Retinal pigment epithelial cell (primary cell): ENCODE measurements at regions not wholly inside any gene's neighbourhood (a gene's known extent, or its start where the extent isn't known, plus 50 kb on each side); places are given as distances from the start of the nearest gene placed in this dataset.
A peak's percentile ranks its signal among the peaks of the same experiment; 100 is the strongest.

Source experiments
- DNase-seq: peaks from one replicate; pipeline ENCODE4 v3.0.0-alpha.2; 2010; ENCODE audit warnings: low read depth
- H3K4me3 ChIP-seq: 2 replicates; pipeline ENCODE4 v1.5.1; 2011; ENCODE audit warnings: mild to moderate bottlenecking, low read length, control low read depth, moderate library complexity
- TF ChIP-seq, protein P1 (sequence below): conservative IDR thresholded peaks from 2 replicates; pipeline ENCODE4 v1.5.1; 2011; ENCODE audit warnings: low read depth, low read length, control low read depth, inconsistent platforms

DNA sequence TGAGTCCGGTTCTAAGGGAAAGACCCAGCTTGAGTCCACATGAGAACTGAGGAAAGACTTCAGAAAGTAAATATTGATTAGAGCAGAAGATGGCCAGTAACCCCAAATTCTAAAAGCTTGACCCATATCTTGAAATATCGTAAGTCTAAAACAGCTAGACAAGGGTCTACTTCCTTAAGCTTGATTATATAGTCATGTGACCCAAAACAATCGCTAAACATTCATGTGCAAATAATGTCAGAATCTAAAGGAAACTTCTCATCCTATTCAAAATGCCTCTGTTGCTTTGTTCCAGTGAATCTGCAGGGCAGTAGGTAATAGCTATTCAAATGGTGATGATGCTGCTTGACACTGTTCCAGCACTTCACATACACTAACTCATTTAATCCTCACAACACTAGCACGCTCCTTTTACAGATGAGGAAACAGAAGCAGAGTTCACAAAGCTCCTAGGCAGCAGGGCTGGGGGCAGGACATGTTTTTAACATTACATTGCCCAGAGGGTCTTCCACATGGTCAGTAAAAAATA, 52.6 kb downstream of the TCF20 start:
- peak; percentile 3 for DNase-seq
- H3K4me3 ChIP-seq: no peak overlapping the region
- TF ChIP-seq, protein P1, sequence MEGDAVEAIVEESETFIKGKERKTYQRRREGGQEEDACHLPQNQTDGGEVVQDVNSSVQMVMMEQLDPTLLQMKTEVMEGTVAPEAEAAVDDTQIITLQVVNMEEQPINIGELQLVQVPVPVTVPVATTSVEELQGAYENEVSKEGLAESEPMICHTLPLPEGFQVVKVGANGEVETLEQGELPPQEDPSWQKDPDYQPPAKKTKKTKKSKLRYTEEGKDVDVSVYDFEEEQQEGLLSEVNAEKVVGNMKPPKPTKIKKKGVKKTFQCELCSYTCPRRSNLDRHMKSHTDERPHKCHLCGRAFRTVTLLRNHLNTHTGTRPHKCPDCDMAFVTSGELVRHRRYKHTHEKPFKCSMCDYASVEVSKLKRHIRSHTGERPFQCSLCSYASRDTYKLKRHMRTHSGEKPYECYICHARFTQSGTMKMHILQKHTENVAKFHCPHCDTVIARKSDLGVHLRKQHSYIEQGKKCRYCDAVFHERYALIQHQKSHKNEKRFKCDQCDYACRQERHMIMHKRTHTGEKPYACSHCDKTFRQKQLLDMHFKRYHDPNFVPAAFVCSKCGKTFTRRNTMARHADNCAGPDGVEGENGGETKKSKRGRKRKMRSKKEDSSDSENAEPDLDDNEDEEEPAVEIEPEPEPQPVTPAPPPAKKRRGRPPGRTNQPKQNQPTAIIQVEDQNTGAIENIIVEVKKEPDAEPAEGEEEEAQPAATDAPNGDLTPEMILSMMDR: no peak

DNA sequence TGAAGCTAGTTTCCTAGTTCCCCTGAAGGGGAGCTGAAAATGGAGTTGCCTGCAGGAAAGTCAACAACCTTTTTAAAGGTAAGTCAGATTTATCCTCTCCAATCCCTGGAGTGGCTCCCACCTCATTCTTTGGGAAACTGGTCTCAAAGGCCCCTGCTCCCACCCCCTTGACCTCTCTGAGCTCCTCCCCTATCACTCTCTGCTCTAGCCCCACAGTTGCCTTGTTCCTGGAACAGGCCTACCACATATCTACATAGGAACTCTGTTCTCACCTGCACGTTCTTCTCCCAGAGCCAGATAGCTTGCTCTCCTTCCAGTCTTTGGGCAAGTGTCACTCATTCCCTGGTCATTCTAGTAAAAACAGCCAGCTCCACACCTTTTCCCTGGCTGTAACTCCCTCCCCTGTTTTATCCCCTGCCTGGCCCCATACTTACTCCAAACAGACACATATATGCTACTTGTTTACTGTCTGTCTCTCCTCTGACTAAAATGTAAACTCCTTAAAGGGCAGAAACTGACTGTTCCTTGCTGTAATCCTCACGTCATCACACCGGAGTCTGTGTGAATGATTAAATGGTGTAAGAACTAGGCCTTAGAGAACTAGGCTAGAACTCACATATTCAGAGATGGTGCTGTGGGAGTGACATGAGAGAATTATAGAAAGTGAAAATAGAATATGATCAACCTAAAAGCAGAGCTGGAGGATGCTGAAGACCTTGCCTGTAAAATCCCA, 53.3 kb downstream of the TCF20 start:
- TF ChIP-seq, protein P1: no peak
- peak; percentile 5 for DNase-seq
- no peak overlapping the region for H3K4me3 ChIP-seq

- DNase-seq: no peak
- H3K4me3 ChIP-seq: no peak overlapping the region
- TF ChIP-seq, protein P1: no peak
These were observed 55.6 kb downstream of the TCF20 start for GRCh38 chr22:42214633-42215415.

- H3K4me3 ChIP-seq: no peak overlapping the region
- TF ChIP-seq, protein P1: no peak
- no peak for DNase-seq
These were observed 62.1 kb downstream of the TCF20 start for GRCh38 chr22:42208362-42208761.

DNA sequence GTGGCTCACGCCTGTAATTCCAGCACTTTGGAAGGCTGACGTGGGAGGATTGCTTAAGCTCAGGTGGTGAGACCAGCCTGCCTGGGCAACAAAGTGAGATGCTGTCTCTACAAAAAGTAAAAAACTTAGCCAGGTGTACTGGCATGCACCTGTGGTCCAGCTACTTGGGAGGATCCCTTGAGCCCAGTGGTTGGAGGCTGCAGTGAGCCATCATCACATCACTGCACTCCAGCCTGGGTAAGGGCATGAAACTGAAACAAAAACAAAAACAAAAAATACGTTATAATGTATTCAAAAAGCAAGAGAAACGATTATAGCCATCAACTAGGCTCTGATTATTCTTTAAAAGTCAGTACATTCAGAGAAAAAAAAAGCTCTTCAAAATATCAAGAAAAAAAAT, 62.5 kb downstream of the TCF20 start:
- TF ChIP-seq, protein P1: no peak
- no peak overlapping the region for H3K4me3 ChIP-seq
- DNase-seq: no peak

GRCh38 chr22:42203609-42204008, 66.8 kb downstream of the TCF20 start:
- DNase-seq: no peak
- TF ChIP-seq, protein P1: no peak
- H3K4me3 ChIP-seq: no peak overlapping the region
